ENCODE measurements at regions not wholly inside any gene's neighbourhood (a gene's known extent, or its start where the extent isn't known, plus 50 kb on each side); places are given as distances from the start of the nearest gene placed in this dataset.
A peak's percentile ranks its signal among the peaks of the same experiment; 100 is the strongest.

DNA sequence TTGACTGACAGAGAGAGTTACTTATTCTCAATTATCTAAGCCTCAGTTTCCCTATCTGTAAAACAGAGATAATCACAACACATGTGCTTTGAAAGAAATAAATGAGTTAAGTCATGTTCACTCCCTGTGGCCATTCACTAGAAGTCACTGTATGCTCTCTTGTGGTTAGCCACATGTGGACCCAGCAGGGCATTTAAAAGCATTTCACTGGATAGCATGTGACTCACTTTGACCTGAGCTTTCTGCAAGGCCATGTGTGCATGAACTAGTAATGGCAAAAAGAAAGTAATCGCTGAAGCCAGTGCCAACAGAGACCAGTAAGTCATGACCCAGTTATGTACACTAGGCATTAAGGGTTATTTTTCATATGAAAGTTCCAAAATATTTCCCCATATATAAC is 557.0 kb upstream of the IGFBP3 start:
- Histone ChIP-seq H2AK5ac (ENCODE audit: low read length) (no peak overlapping the region), H3K79me2 (ENCODE audit: control insufficient read depth, insufficient read depth, low read length, poor library complexity) (no peaks in the 10 kb centered on the region)
- no CpG with 5 or more reads among the region's 1 CpG for WGBS (ENCODE audit: extremely low coverage, insufficient coverage, insufficient read length)

DNA sequence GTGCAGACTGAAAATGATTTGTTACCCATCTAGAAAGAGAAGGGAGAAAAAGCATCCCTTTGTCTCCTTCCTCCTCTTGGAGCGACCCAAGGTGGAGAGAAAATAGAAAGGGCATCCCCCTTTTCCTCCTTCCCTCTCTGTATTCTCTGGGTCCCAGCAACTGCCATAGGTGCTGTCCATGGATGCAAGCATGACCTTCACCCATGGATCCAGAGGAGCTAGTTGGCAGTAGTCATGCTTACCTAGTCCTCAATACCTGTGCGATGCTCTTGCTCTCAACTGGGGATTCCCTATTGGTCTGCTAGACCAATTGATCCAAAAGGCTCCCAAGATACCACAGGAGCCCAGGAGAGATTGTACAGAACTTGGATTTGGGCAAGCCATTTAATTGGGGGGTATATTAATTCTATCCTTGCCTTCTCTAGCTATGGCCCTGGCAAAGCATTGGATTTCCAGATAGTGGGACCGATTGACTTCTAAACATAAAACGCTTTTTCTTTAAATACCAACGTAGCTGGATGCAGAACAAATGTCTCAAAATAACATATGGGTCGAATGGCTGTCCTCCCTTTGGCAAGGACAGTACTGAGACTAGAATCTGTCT is 547.8 kb upstream of the IGFBP3 start:
- Histone ChIP-seq H3K36me3 (ENCODE audit: control insufficient read depth in 1 of 2, insufficient read depth in 2 of 2, low read length in 2 of 2) (no peaks in the 10 kb centered on the region), H3K4ac (ENCODE audit: low read depth, low read length) (no peak overlapping the region)

More for the DNA sequence above, 557.0 kb upstream of the IGFBP3 start:
- no peaks in the 10 kb centered on the region for H3K79me1 ChIP-seq (ENCODE audit: low read length)
- no peaks in the 10 kb centered on the region for H3K27me3 ChIP-seq (ENCODE audit: insufficient read depth, low read length)
- no peak overlapping the region for H3K18ac ChIP-seq (ENCODE audit: low read length)
- H2BK120ac ChIP-seq (ENCODE audit: insufficient read depth, low read length, poor library complexity) = no peak overlapping the region
- H3K27ac ChIP-seq (ENCODE audit: low read depth, low read length) = no peak overlapping the region
- H3K14ac ChIP-seq (ENCODE audit: low read length) = no peak overlapping the region
- H4K91ac ChIP-seq (ENCODE audit: low read depth, low read length) = no peak overlapping the region
- H3K4me2 ChIP-seq (ENCODE audit: low read length) = no peak overlapping the region
- H4K12ac ChIP-seq (ENCODE audit: low read depth, low read length) = no peak overlapping the region
- H3K23ac ChIP-seq (ENCODE audit: low read length) = no peak overlapping the region
- no peaks in the 10 kb centered on the region for H3K36me3 ChIP-seq (ENCODE audit: control insufficient read depth in 1 of 2, insufficient read depth in 2 of 2, low read length in 2 of 2)
- no peak overlapping the region for H2BK12ac ChIP-seq (ENCODE audit: low read length)
- no peak overlapping the region for H2AFZ ChIP-seq (ENCODE audit: insufficient read depth, low read length, poor library complexity)
- H3K9ac ChIP-seq (ENCODE audit: low read length) = no peak overlapping the region
- no peak overlapping the region for H3K4ac ChIP-seq (ENCODE audit: low read depth, low read length)
- H2BK5ac ChIP-seq (ENCODE audit: low read depth, low read length, poor library complexity) = no peak overlapping the region
- no peaks in the 10 kb centered on the region for H3K9me3 ChIP-seq (ENCODE audit: insufficient read depth, low read depth, low read length)
- no peak overlapping the region for H3K4me3 ChIP-seq (ENCODE audit: low read depth, low read length)
- no peak for DNase-seq
- no peak overlapping the region for H4K8ac ChIP-seq (ENCODE audit: low read depth, low read length)
- no peaks in the 10 kb centered on the region for H3K4me1 ChIP-seq (ENCODE audit: control insufficient read depth in 1 of 2, insufficient read depth in 2 of 2, low read length in 2 of 2)

GRCh38 chr7:46463170-46463569 is 542.1 kb upstream of the IGFBP3 start:
- no peak overlapping the region for H2AK5ac ChIP-seq (ENCODE audit: low read length)
- no peaks in the 10 kb centered on the region for H3K79me2 ChIP-seq (ENCODE audit: control insufficient read depth, insufficient read depth, low read length, poor library complexity)
- peaks cover 6% of the 10 kb centered on the region for H3K9me3 ChIP-seq (ENCODE audit: insufficient read depth, low read depth, low read length)

More for the DNA sequence above, 547.8 kb upstream of the IGFBP3 start:
- Histone ChIP-seq H3K9ac (ENCODE audit: low read length) (no peak overlapping the region), H2AFZ (ENCODE audit: insufficient read depth, low read length, poor library complexity) (no peak overlapping the region), H3K27ac (ENCODE audit: low read depth, low read length) (no peak overlapping the region), H4K8ac (ENCODE audit: low read depth, low read length) (no peak overlapping the region), H3K27me3 (ENCODE audit: insufficient read depth, low read length) (no peaks in the 10 kb centered on the region), H3K18ac (ENCODE audit: low read length) (no peak overlapping the region), H3K14ac (ENCODE audit: low read length) (no peak overlapping the region), H3K79me2 (ENCODE audit: control insufficient read depth, insufficient read depth, low read length, poor library complexity) (no peaks in the 10 kb centered on the region), H3K4me1 (ENCODE audit: control insufficient read depth in 1 of 2, insufficient read depth in 2 of 2, low read length in 2 of 2) (no peaks in the 10 kb centered on the region), H4K12ac (ENCODE audit: low read depth, low read length) (no peak overlapping the region), H2BK120ac (ENCODE audit: insufficient read depth, low read length, poor library complexity) (no peak overlapping the region), H3K4me2 (ENCODE audit: low read length) (no peak overlapping the region), H2BK5ac (ENCODE audit: low read depth, low read length, poor library complexity) (no peak overlapping the region), H3K79me1 (ENCODE audit: low read length) (no peaks in the 10 kb centered on the region), H3K9me3 (ENCODE audit: insufficient read depth, low read depth, low read length) (peaks cover 10% of the 10 kb centered on the region), H3K23ac (ENCODE audit: low read length) (no peak overlapping the region), H3K4me3 (ENCODE audit: low read depth, low read length) (no peak overlapping the region), H4K91ac (ENCODE audit: low read depth, low read length) (no peak overlapping the region), H2AK5ac (ENCODE audit: low read length) (no peak overlapping the region), H2BK12ac (ENCODE audit: low read length) (no peak overlapping the region)
- no peak for DNase-seq
- WGBS (ENCODE audit: extremely low coverage, insufficient coverage, insufficient read length) = no CpG with 5 or more reads among the region's 6 CpGs

GRCh38 chr7:46461334-46461777 is 540.3 kb upstream of the IGFBP3 start:
- peaks cover 3% of the 10 kb centered on the region for H3K79me1 ChIP-seq (ENCODE audit: low read length)
- peaks cover 0 to 2% of the 10 kb centered on the region in 2 experiments for H3K4me1 ChIP-seq (ENCODE audit: control insufficient read depth in 1 of 2, insufficient read depth in 2 of 2, low read length in 2 of 2)

More at GRCh38 chr7:46463170-46463569, 542.1 kb upstream of the IGFBP3 start:
- Histone ChIP-seq H3K4ac (ENCODE audit: low read depth, low read length) (no peak overlapping the region), H3K36me3 (ENCODE audit: control insufficient read depth in 1 of 2, insufficient read depth in 2 of 2, low read length in 2 of 2) (no peaks in the 10 kb centered on the region), H3K14ac (ENCODE audit: low read length) (no peak overlapping the region), H3K4me1 (ENCODE audit: control insufficient read depth in 1 of 2, insufficient read depth in 2 of 2, low read length in 2 of 2) (peaks cover 0 to 2% of the 10 kb centered on the region in 2 experiments), H3K4me3 (ENCODE audit: low read depth, low read length) (no peak overlapping the region), H3K18ac (ENCODE audit: low read length) (no peak overlapping the region), H3K79me1 (ENCODE audit: low read length) (peaks cover 3% of the 10 kb centered on the region), H2BK5ac (ENCODE audit: low read depth, low read length, poor library complexity) (no peak overlapping the region), H2BK12ac (ENCODE audit: low read length) (no peak overlapping the region), H3K27me3 (ENCODE audit: insufficient read depth, low read length) (no peaks in the 10 kb centered on the region), H3K9ac (ENCODE audit: low read length) (no peak overlapping the region), H2BK120ac (ENCODE audit: insufficient read depth, low read length, poor library complexity) (no peak overlapping the region), H3K27ac (ENCODE audit: low read depth, low read length) (no peak overlapping the region), H4K12ac (ENCODE audit: low read depth, low read length) (no peak overlapping the region), H2AFZ (ENCODE audit: insufficient read depth, low read length, poor library complexity) (no peak overlapping the region), H3K23ac (ENCODE audit: low read length) (no peak overlapping the region), H4K8ac (ENCODE audit: low read depth, low read length) (no peak overlapping the region), H4K91ac (ENCODE audit: low read depth, low read length) (no peak overlapping the region), H3K4me2 (ENCODE audit: low read length) (no peak overlapping the region)
- DNase-seq = no peak

More at GRCh38 chr7:46461334-46461777, 540.3 kb upstream of the IGFBP3 start:
- H2AK5ac ChIP-seq (ENCODE audit: low read length) = no peak overlapping the region
- no peak overlapping the region for H2BK12ac ChIP-seq (ENCODE audit: low read length)
- no peak overlapping the region for H2AFZ ChIP-seq (ENCODE audit: insufficient read depth, low read length, poor library complexity)
- no peak overlapping the region for H4K91ac ChIP-seq (ENCODE audit: low read depth, low read length)
- H3K27me3 ChIP-seq (ENCODE audit: insufficient read depth, low read length) = no peaks in the 10 kb centered on the region
- no peaks in the 10 kb centered on the region for H3K79me2 ChIP-seq (ENCODE audit: control insufficient read depth, insufficient read depth, low read length, poor library complexity)
- WGBS (ENCODE audit: extremely low coverage, insufficient coverage, insufficient read length) = no CpG with 5 or more reads among the region's 3 CpGs
- H2BK120ac ChIP-seq (ENCODE audit: insufficient read depth, low read length, poor library complexity) = no peak overlapping the region
- H3K18ac ChIP-seq (ENCODE audit: low read length) = no peak overlapping the region
- H2BK5ac ChIP-seq (ENCODE audit: low read depth, low read length, poor library complexity) = peak overlapping the region; percentile 23
- no peak overlapping the region for H3K4me2 ChIP-seq (ENCODE audit: low read length)
- peak; percentile 63 to 78 for DNase-seq
- H3K4me3 ChIP-seq (ENCODE audit: low read depth, low read length) = no peak overlapping the region
- H3K9me3 ChIP-seq (ENCODE audit: insufficient read depth, low read depth, low read length) = peaks cover 3% of the 10 kb centered on the region
- no peak overlapping the region for H4K8ac ChIP-seq (ENCODE audit: low read depth, low read length)
- no peaks in the 10 kb centered on the region for H3K36me3 ChIP-seq (ENCODE audit: control insufficient read depth in 1 of 2, insufficient read depth in 2 of 2, low read length in 2 of 2)
- H3K23ac ChIP-seq (ENCODE audit: low read length) = no peak overlapping the region
- no peak overlapping the region for H4K12ac ChIP-seq (ENCODE audit: low read depth, low read length)
- no peak overlapping the region for H3K27ac ChIP-seq (ENCODE audit: low read depth, low read length)
- H3K9ac ChIP-seq (ENCODE audit: low read length) = no peak overlapping the region
- no peak overlapping the region for H3K14ac ChIP-seq (ENCODE audit: low read length)
- no peak overlapping the region for H3K4ac ChIP-seq (ENCODE audit: low read depth, low read length)
